Fibroblast of pulmonary artery (primary cell): ENCODE measurements at regions not wholly inside any gene's neighbourhood (a gene's known extent, or its start where the extent isn't known, plus 50 kb on each side); places are given as distances from the start of the nearest gene placed in this dataset.

Source experiments
- DNase-seq: peaks from one replicate; pipeline ENCODE4 v3.0.0-alpha.2; 2010; ENCODE audit warnings: low read depth
- H3K4me3 ChIP-seq: replicated peaks from 2 replicates; pipeline ENCODE4 v1.5.1; 2011; ENCODE audit warnings: low read depth, mild to moderate bottlenecking, control low read depth, low read length, moderate library complexity
- TF ChIP-seq, protein P1 (sequence below): IDR thresholded peaks from 2 replicates; pipeline ENCODE4 v1.5.1; 2011; ENCODE audit warnings: mild to moderate bottlenecking, control low read depth, low read length, inconsistent platforms; ENCODE audit errors: missing control alignments

DNA sequence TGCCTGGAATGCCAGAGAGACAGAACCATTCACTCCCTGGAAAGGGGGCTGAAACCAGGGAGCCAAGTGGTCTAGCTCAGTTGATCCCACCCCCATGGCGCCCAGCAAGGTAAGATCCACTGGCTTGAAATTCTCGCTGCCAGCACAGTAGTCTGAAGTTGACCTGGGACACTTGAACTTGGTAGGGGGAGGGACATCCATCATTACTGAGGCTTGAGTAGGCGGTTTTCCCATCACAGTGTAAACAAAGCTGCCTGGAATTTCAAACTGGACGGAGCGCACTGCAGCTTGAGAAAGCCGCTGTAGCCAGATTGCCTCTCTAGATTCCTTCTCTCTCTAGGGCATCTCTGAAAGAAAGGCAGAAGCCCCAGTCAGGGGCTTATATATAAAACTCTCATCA lies 310.7 kb upstream of the DPPA4 start:
- TF ChIP-seq, protein P1, sequence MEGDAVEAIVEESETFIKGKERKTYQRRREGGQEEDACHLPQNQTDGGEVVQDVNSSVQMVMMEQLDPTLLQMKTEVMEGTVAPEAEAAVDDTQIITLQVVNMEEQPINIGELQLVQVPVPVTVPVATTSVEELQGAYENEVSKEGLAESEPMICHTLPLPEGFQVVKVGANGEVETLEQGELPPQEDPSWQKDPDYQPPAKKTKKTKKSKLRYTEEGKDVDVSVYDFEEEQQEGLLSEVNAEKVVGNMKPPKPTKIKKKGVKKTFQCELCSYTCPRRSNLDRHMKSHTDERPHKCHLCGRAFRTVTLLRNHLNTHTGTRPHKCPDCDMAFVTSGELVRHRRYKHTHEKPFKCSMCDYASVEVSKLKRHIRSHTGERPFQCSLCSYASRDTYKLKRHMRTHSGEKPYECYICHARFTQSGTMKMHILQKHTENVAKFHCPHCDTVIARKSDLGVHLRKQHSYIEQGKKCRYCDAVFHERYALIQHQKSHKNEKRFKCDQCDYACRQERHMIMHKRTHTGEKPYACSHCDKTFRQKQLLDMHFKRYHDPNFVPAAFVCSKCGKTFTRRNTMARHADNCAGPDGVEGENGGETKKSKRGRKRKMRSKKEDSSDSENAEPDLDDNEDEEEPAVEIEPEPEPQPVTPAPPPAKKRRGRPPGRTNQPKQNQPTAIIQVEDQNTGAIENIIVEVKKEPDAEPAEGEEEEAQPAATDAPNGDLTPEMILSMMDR = no peak
- H3K4me3 ChIP-seq = no peak overlapping the region
- DNase-seq = no peak

DNA sequence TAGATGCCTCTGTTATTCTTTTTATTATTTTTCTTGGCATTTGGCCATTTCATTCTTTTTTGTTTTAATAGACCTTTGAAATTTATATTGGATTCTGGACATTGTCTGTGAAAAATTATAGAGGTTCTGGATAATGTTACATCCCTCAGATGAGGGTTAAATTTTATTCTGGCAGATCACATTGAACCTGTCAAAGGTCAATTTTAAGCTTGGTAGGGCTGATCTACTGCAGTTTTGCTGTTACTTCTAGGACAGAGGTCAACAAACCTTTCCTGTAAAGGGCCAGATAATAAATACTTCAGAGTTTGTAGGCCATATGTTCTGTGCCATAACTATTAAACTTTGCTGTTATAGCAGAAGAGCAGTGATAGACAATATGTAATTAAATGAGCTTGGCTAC lies 318.9 kb upstream of the DPPA4 start:
- TF ChIP-seq, protein P1 = no peak
- no peak overlapping the region for H3K4me3 ChIP-seq
- DNase-seq = no peak

DNA sequence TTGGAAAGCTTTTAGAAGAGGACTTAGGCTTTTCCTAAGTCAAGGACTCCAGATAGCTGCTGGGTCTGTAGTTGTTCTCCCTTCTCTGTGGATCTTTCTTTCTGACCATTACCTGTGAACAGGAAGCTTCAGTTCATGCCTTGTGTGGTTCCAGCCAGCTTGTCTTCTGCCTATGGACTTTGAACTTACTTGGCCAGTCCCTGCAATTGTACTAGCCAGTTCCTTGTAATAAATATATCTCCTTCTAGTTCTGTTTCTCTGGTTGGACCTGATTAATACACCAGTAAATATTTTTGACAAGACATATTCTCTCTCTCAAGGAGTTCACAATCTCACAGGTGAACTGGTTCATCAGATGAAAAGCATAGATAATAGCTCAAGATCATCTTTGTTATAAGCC lies 341.3 kb upstream of the DPPA4 start:
- no peak overlapping the region for H3K4me3 ChIP-seq
- no peak for DNase-seq
- TF ChIP-seq, protein P1 = no peak

DNA sequence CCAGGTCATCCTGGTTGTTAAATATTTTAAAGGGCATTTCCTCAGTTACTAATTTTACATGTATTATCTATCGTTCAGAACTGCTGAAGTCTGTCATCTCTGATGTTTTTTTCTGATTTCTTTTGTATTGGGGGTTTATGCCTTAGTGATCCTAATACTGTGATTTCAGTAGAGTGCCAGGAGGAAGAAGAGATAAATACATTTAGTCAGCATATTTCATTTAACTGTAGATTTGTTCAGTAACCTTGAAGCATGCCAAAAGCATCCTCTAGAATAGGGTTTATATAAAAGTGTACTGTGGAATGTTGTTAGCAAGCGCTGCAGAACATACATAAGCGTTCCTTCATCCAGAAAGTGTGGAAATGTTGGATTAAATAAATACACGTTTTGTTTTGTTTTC lies 342.3 kb upstream of the DPPA4 start:
- H3K4me3 ChIP-seq = no peak overlapping the region
- TF ChIP-seq, protein P1 = no peak
- DNase-seq = no peak

DNA sequence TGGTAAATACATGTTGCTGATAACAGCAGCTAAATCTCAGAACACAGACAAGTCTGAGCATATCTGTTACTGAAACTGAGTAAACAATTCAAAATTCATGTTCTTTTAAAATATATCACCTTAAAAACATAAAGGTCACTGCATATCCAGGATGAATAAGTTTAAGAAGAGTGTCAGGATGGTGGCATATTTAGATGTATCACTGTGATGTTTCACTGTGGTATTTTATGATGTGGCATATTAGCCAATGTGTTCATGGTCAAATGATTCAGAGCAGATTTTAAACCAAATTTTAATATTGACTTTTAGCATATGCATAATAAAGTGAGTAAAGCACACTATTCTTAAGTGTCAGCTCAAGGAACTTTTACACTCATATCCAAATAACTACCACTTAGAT lies 346.4 kb upstream of the DPPA4 start:
- TF ChIP-seq, protein P1 = no peak
- no peak for DNase-seq
- H3K4me3 ChIP-seq = no peak overlapping the region

DNA sequence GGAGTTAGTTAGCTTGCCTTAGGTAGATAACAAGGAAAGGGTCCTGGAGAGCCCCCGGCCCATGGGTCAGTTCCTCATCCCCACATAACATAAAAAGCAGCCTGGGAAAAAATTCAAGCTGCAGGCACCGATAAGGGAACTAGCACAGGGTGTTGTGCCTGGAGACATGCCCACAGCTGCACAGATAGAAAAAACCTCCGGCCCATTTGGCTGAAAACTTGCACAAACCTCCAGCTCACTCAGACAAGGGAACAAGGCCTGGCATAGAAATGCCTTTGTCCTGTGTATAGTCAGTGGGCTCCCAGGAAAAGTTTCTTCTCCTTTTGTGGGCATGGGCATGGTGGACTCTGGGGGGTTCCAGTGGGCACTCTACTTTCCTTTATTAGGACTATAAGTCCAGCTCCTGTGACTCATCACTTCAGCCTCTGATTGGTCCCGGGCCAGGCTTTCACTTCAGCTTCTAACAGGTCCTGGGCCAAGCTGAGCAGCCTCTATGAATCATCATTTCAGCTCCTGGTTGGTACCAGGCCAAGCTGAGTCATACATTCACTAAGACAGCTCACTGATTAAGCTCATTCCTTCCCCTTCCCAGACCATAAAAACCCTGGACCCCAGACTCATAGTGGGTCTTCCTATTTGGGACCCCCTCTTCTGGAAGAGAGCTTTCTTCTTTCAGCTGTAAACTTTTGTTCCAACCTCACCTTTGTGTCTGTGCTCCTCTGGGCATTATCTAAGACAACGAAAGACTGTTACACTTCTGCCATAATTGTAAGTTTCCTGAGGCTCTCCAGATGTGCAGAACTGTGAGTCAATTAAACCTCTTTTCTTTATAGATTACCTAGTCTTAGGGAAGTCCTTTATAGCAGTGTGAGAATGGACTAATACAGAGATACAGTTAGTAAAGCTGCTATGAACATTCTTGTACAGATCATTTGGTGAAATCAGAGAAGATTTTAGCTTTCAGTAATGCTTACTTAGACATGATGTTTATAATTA lies 348.0 kb upstream of the DPPA4 start:
- TF ChIP-seq, protein P1 = no peak
- peak overlapping the region; percentile 47 for H3K4me3 ChIP-seq
- peak; percentile 99 for DNase-seq
